ENCODE measurements at regions not wholly inside any gene's neighbourhood (a gene's known extent, or its start where the extent isn't known, plus 50 kb on each side); places are given as distances from the start of the nearest gene placed in this dataset.

GRCh38 chr16:88314991-88315542 is 67.7 kb upstream of the ZNF469 start:
- no peak overlapping the region for H3K27ac Mint-ChIP-seq
- no peak overlapping the region for H3K4me3 Mint-ChIP-seq
- Histone ChIP-seq H3K4me3 (ENCODE audit: low read length) (no peak overlapping the region), H3K36me3 (ENCODE audit: insufficient read depth, low read length) (no peaks in the 10 kb centered on the region), H3K4me1 (ENCODE audit: insufficient read depth, low read length) (no peaks in the 10 kb centered on the region), H3K27me3 (ENCODE audit: insufficient read depth, low read length, poor library complexity, severe bottlenecking) (no peaks in the 10 kb centered on the region), H3K27ac (ENCODE audit: low read depth, low read length) (no peak overlapping the region), H3K9me3 (ENCODE audit: low read length) (no peaks in the 10 kb centered on the region)
- POLR2A ChIA-PET: no interaction called here
- peaks cover 0 to 5% (median 2%) of the 10 kb centered on the region in 5 donors for H3K9me3 Mint-ChIP-seq
- no peaks in the 10 kb centered on the region for H3K4me1 Mint-ChIP-seq
- peaks cover 8 to 12% of the 10 kb centered on the region in 2 donors for H3K27me3 Mint-ChIP-seq
- H3K36me3 Mint-ChIP-seq: peaks cover 0 to 1% (median 0%) of the 10 kb centered on the region in 3 donors
- no peak for DNase-seq
- CTCF ChIA-PET: no interaction called here

DNA sequence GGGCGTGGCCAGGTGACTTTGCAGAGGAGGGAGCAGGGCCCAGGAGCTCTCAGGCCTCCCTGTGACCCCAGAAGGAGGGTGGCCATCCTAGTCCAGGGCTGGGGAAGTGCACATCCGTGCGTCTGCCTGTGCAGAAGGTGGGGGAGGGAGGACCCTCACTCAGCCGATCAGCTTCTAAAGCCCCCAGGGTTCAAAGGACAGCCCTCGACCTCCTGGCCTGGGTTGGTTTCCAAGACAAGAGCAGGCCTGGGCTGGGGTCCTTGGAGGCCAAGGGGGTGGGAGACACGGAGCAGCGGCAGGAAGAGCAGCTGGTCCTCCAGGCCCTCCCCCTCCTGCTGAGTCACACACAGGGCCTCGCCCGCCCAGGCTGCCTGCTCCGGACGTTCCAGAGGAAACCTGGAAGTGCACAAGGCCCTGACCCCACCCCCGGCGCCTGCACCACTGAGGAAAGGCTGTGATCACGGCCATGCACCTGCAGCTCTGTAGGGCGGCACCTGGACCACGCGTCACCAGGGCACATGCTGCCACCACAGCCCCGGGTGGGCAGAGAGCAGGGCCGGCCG is 67.1 kb upstream of the ZNF469 start:
- H3K4me1 ChIP-seq (ENCODE audit: insufficient read depth, low read length): no peaks in the 10 kb centered on the region
- no peaks in the 10 kb centered on the region for H3K9me3 ChIP-seq (ENCODE audit: low read length)
- H3K27ac Mint-ChIP-seq: no peak overlapping the region
- POLR2A ChIA-PET: no interaction called here
- peaks cover 8 to 10% of the 10 kb centered on the region in 2 donors for H3K27me3 Mint-ChIP-seq
- no peak overlapping the region for H3K27ac ChIP-seq (ENCODE audit: low read depth, low read length)
- no peak for DNase-seq
- no peak overlapping the region for H3K4me3 ChIP-seq (ENCODE audit: low read length)
- no peaks in the 10 kb centered on the region for H3K36me3 ChIP-seq (ENCODE audit: insufficient read depth, low read length)
- H3K4me1 Mint-ChIP-seq: no peaks in the 10 kb centered on the region
- no peak overlapping the region for H3K4me3 Mint-ChIP-seq
- no peaks in the 10 kb centered on the region for H3K27me3 ChIP-seq (ENCODE audit: insufficient read depth, low read length, poor library complexity, severe bottlenecking)
- CTCF ChIA-PET: no interaction called here
- H3K36me3 Mint-ChIP-seq: peaks cover 0 to 1% (median under 1%) of the 10 kb centered on the region in 3 donors
- H3K9me3 Mint-ChIP-seq: peaks cover 0 to 5% (median 2%) of the 10 kb centered on the region in 5 donors

GRCh38 chr16:88316151-88316550 is 66.6 kb upstream of the ZNF469 start:
- H3K4me3 ChIP-seq (ENCODE audit: low read length): no peak overlapping the region
- no peaks in the 10 kb centered on the region for H3K27me3 ChIP-seq (ENCODE audit: insufficient read depth, low read length, poor library complexity, severe bottlenecking)
- CTCF ChIA-PET: no interaction called here
- Mint-ChIP-seq H3K4me3 (no peak overlapping the region), H3K9me3 (peaks cover 0 to 5% (median 2%) of the 10 kb centered on the region in 5 donors), H3K27ac (no peak overlapping the region), H3K4me1 (no peaks in the 10 kb centered on the region), H3K27me3 (peaks cover 6 to 8% of the 10 kb centered on the region in 2 donors), H3K36me3 (peaks cover 0 to 3% (median 1%) of the 10 kb centered on the region in 3 donors)
- no peak overlapping the region for H3K27ac ChIP-seq (ENCODE audit: low read depth, low read length)
- DNase-seq: no peak
- H3K4me1 ChIP-seq (ENCODE audit: insufficient read depth, low read length): no peaks in the 10 kb centered on the region
- no peaks in the 10 kb centered on the region for H3K36me3 ChIP-seq (ENCODE audit: insufficient read depth, low read length)
- no peaks in the 10 kb centered on the region for H3K9me3 ChIP-seq (ENCODE audit: low read length)
- POLR2A ChIA-PET: no interaction called here

DNA sequence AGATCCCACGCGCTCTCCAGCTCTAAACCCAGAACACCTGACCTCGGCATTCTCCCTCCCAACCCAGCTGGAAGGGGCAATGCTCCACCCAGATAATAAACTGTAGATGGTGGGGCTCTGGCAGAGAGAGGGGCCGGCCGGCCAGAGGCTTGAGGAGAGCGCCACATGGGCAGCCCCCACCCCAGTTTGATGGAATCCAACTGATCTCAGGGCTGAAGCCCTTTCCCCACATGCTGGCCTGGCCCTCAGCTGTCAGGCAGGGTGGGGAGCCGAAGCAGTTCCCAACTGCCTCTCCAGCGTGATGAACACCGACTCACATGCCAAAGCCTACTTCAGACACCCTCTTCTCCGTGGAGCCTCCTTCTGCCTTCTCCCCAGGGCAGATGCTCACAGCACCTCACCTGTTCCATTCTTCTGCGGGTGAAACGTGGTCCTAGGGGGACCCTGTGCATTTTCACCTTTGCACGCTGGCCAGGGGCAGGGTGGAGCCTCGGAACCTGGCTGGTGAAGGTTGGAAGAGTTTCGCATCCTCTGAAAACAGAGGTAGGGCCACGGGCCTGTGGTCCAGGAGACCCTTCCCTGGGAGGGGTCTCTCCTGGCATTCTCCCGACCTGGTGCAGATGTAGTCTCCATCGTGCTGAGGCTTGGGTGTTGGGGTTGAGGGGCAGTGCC is 65.7 kb upstream of the ZNF469 start:
- ChIA-PET CTCF (no interaction called here), POLR2A (no interaction called here)
- H3K27ac Mint-ChIP-seq: no peak overlapping the region
- no peaks in the 10 kb centered on the region for H3K4me1 ChIP-seq (ENCODE audit: insufficient read depth, low read length)
- H3K36me3 ChIP-seq (ENCODE audit: insufficient read depth, low read length): no peaks in the 10 kb centered on the region
- H3K4me1 Mint-ChIP-seq: no peaks in the 10 kb centered on the region
- no peak overlapping the region for H3K4me3 Mint-ChIP-seq
- peaks cover 0 to 5% (median 2%) of the 10 kb centered on the region in 5 donors for H3K9me3 Mint-ChIP-seq
- peaks cover 6 to 8% of the 10 kb centered on the region in 2 donors for H3K27me3 Mint-ChIP-seq
- DNase-seq: no peak
- H3K4me3 ChIP-seq (ENCODE audit: low read length): no peak overlapping the region
- H3K36me3 Mint-ChIP-seq: peaks cover 0 to 3% (median 1%) of the 10 kb centered on the region in 3 donors
- no peaks in the 10 kb centered on the region for H3K9me3 ChIP-seq (ENCODE audit: low read length)
- no peaks in the 10 kb centered on the region for H3K27me3 ChIP-seq (ENCODE audit: insufficient read depth, low read length, poor library complexity, severe bottlenecking)
- no peak overlapping the region for H3K27ac ChIP-seq (ENCODE audit: low read depth, low read length)

DNA sequence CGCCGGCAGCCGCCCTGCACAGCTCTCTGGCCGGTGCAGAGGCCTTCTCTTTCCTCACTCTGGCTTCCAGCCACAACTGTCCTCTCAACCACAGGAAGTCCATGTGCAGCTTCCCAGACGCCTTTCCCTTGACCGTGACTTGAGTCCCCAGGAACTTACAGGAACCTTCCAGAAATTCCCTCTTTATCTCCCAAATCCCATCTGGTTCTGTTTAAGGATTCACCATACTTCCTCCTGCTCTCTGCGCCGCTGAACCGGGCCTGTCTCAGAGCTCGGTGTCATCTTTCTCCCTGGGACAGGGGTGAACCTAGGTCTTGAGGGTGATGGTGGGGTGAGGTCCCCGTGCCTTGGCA is 65.2 kb upstream of the ZNF469 start:
- Histone ChIP-seq H3K27ac (ENCODE audit: low read depth, low read length) (no peak overlapping the region), H3K9me3 (ENCODE audit: low read length) (no peaks in the 10 kb centered on the region), H3K36me3 (ENCODE audit: insufficient read depth, low read length) (no peaks in the 10 kb centered on the region), H3K27me3 (ENCODE audit: insufficient read depth, low read length, poor library complexity, severe bottlenecking) (no peaks in the 10 kb centered on the region), H3K4me3 (ENCODE audit: low read length) (no peak overlapping the region), H3K4me1 (ENCODE audit: insufficient read depth, low read length) (no peaks in the 10 kb centered on the region)
- ChIA-PET CTCF (no interaction called here), POLR2A (no interaction called here)
- no peak for DNase-seq
- Mint-ChIP-seq H3K36me3 (peaks cover 0 to 3% (median 0%) of the 10 kb centered on the region in 3 donors), H3K9me3 (peaks cover 0 to 1% (median 0%) of the 10 kb centered on the region in 5 donors), H3K27me3 (peaks cover 6% of the 10 kb centered on the region in 2 donors), H3K4me1 (no peaks in the 10 kb centered on the region), H3K4me3 (no peak overlapping the region), H3K27ac (no peak overlapping the region)

DNA sequence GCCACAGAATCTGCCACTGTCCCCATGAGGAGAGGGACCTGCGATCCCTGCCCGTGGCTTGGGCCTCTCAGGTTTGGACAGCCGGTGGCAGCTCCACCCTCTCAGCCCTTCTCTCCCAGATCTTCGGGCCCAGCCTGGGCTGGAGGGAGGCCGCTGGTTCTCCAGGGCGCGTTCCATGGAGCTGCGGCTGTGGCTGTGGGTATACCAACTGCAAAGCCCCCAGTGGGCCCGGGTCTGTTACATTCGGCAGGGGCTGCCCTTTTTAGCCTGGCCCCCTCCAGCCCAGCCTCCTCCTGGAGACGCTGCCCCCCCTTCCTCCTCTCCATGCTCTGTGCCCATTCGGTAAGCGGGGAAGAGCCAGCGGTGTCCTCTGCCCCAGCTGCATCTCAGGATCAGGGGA is 64.7 kb upstream of the ZNF469 start:
- Histone ChIP-seq H3K27ac (ENCODE audit: low read depth, low read length) (no peak overlapping the region), H3K4me3 (ENCODE audit: low read length) (no peak overlapping the region), H3K27me3 (ENCODE audit: insufficient read depth, low read length, poor library complexity, severe bottlenecking) (no peaks in the 10 kb centered on the region), H3K4me1 (ENCODE audit: insufficient read depth, low read length) (no peaks in the 10 kb centered on the region), H3K9me3 (ENCODE audit: low read length) (no peaks in the 10 kb centered on the region), H3K36me3 (ENCODE audit: insufficient read depth, low read length) (no peaks in the 10 kb centered on the region)
- no peak overlapping the region for H3K27ac Mint-ChIP-seq
- DNase-seq: no peak
- peaks cover 6% of the 10 kb centered on the region in 2 donors for H3K27me3 Mint-ChIP-seq
- ChIA-PET CTCF (no interaction called here), POLR2A (no interaction called here)
- no peaks in the 10 kb centered on the region for H3K9me3 Mint-ChIP-seq
- no peak overlapping the region for H3K4me3 Mint-ChIP-seq
- peaks cover 0 to 3% (median 0%) of the 10 kb centered on the region in 3 donors for H3K36me3 Mint-ChIP-seq
- H3K4me1 Mint-ChIP-seq: no peaks in the 10 kb centered on the region

DNA sequence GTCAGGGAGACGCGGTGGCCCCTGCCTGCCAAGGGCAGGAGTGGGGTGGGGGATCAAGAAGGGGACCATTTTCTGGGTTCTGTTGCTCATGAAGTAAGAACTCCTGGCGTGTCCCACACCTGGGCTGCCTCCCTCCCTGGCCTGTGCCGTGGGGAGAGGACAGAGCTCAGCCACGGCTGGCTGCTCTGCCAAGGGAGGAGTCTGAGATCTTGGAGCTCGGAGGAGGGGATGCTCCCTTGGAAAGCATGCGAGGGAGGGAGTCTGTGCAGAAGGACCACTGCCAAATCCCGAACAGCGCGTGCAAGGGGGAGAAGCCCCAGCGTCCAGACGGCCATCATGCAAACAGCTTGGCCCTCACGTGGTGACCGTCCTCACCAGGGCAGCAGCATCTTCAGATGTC is 64.2 kb upstream of the ZNF469 start:
- ChIA-PET CTCF (no interaction called here), POLR2A (no interaction called here)
- Mint-ChIP-seq H3K36me3 (peaks cover 0 to 3% (median 0%) of the 10 kb centered on the region in 3 donors), H3K4me3 (no peak overlapping the region), H3K27me3 (peaks cover 4 to 6% of the 10 kb centered on the region in 2 donors), H3K27ac (no peak overlapping the region), H3K4me1 (no peaks in the 10 kb centered on the region), H3K9me3 (no peaks in the 10 kb centered on the region)
- Histone ChIP-seq H3K9me3 (ENCODE audit: low read length) (no peaks in the 10 kb centered on the region), H3K27me3 (ENCODE audit: insufficient read depth, low read length, poor library complexity, severe bottlenecking) (no peaks in the 10 kb centered on the region), H3K36me3 (ENCODE audit: insufficient read depth, low read length) (no peaks in the 10 kb centered on the region), H3K4me1 (ENCODE audit: insufficient read depth, low read length) (no peaks in the 10 kb centered on the region), H3K4me3 (ENCODE audit: low read length) (no peak overlapping the region), H3K27ac (ENCODE audit: low read depth, low read length) (no peak overlapping the region)
- no peak for DNase-seq

- H3K4me3 Mint-ChIP-seq: no peak overlapping the region
- Histone ChIP-seq H3K27ac (ENCODE audit: low read depth, low read length) (no peak overlapping the region), H3K4me1 (ENCODE audit: insufficient read depth, low read length) (no peaks in the 10 kb centered on the region), H3K9me3 (ENCODE audit: low read length) (no peaks in the 10 kb centered on the region), H3K4me3 (ENCODE audit: low read length) (no peak overlapping the region), H3K27me3 (ENCODE audit: insufficient read depth, low read length, poor library complexity, severe bottlenecking) (no peaks in the 10 kb centered on the region), H3K36me3 (ENCODE audit: insufficient read depth, low read length) (no peaks in the 10 kb centered on the region)
- H3K4me1 Mint-ChIP-seq: no peaks in the 10 kb centered on the region
- H3K27ac Mint-ChIP-seq: no peak overlapping the region
- DNase-seq: no peak
- H3K36me3 Mint-ChIP-seq: peaks cover 0 to 3% (median 0%) of the 10 kb centered on the region in 3 donors
- H3K27me3 Mint-ChIP-seq: peaks cover 3 to 6% of the 10 kb centered on the region in 2 donors
- ChIA-PET POLR2A (no interaction called here), CTCF (no interaction called here)
- no peaks in the 10 kb centered on the region for H3K9me3 Mint-ChIP-seq
These were observed 63.4 kb upstream of the ZNF469 start for GRCh38 chr16:88319116-88319965.
